Epithelial cell of proximal tubule (primary cell): ENCODE measurements at regions not wholly inside any gene's neighbourhood (a gene's known extent, or its start where the extent isn't known, plus 50 kb on each side); places are given as distances from the start of the nearest gene placed in this dataset.
"Not testable (repeated sequence)": the region's sequence is repeated elsewhere in the genome, so short reads cannot be mapped to it uniquely, and the experiment has no call there.

ENCODE experiments used
- DNase-seq: peaks from one replicate; pipeline ENCODE4 v3.0.0-alpha.2; 2011; ENCODE audit warnings: low read depth
- H3K4me3 ChIP-seq: 2 replicates; pipeline ENCODE4 v1.5.1; 2011; ENCODE audit warnings: low read depth, mild to moderate bottlenecking, low read length
- TF ChIP-seq, protein P1 (sequence below): conservative IDR thresholded peaks from 2 replicates; pipeline ENCODE4 v1.5.1; 2012; ENCODE audit warnings: low read depth, mild to moderate bottlenecking, low read length

DNA sequence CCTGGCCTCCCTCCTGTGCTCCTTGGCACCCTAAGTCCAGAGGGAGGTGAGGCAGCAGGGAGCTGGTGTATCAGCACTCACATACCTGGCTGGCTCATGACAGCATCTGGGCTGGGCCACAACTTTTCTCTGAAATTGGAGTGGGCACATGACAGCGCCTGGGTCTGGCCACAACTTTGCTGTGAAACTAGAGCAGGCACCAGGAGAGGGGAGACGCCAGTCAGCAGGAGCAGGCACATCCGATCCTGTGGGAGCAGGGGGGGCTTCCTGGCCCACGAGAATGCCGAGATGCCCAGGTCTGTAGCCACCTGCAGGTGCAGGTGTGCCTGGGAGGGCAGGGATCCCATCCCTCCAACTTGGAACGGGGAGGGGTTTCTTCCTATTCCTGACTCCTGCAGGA is 69.7 kb upstream of the PPP3CA start:
- TF ChIP-seq, protein P1, sequence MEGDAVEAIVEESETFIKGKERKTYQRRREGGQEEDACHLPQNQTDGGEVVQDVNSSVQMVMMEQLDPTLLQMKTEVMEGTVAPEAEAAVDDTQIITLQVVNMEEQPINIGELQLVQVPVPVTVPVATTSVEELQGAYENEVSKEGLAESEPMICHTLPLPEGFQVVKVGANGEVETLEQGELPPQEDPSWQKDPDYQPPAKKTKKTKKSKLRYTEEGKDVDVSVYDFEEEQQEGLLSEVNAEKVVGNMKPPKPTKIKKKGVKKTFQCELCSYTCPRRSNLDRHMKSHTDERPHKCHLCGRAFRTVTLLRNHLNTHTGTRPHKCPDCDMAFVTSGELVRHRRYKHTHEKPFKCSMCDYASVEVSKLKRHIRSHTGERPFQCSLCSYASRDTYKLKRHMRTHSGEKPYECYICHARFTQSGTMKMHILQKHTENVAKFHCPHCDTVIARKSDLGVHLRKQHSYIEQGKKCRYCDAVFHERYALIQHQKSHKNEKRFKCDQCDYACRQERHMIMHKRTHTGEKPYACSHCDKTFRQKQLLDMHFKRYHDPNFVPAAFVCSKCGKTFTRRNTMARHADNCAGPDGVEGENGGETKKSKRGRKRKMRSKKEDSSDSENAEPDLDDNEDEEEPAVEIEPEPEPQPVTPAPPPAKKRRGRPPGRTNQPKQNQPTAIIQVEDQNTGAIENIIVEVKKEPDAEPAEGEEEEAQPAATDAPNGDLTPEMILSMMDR, result no peak
- no peak overlapping the region for H3K4me3 ChIP-seq
- no peak for DNase-seq

DNA sequence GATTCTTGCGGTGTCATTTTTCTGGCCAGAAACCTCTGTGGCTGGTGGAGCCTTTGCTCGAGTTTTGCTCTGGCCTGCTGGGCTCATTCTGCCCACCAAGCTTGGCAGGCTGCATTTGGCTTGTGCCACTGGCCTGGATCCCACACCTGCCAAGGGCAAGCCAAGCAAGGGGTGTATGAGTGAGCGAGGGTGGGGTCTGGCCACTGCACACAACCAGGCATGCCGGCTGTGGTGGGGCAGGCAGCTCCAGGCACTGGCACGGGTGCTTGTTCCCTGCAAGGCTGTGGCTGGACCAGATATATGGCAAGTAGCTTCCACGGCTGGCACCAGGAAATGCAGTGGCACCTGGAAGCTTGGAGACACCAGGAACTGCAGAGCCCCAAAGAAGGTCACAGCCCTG is 68.6 kb upstream of the PPP3CA start:
- DNase-seq, result no peak
- no peak overlapping the region for H3K4me3 ChIP-seq
- TF ChIP-seq, protein P1, result no peak

DNA sequence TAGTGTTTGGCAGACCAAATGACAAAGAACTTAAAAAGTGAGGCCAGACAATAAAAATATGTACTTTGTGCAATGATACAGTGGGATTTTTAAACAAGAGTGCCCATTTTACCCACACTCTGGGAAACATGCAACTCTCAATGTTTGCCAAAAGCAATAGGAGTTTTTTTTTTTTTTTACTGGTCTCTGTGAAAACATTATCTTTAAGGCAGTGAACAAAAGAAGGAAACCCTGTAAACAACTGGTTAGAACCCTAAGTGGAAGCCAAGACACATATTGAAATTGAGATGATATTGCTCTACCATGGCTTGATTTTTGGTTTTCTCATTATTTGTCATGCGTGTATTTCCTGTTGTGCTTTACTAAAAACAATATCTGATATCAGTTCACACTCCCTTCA is 67.2 kb upstream of the PPP3CA start:
- no peak overlapping the region for H3K4me3 ChIP-seq
- DNase-seq, result no peak
- TF ChIP-seq, protein P1, result no peak

DNA sequence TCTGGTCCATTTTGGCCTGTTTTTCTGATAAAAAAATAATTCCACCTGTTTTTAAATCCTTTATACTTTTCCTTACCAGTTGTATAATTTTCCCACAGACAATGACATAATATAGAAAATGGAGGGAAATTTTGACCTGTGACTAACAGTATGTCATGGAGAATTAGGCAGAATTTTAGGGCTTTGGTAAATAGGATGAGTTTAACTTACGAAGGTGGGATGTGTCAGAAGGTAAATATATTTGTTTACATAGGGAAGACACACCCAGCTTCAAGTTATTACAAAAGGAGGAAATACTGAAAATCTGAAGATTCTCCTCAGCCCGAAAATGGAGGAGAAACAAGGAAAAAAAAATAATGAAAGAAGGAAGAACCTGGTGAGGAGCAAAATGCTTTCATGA is 64.6 kb upstream of the PPP3CA start:
- H3K4me3 ChIP-seq, result no peak overlapping the region
- TF ChIP-seq, protein P1, result no peak
- DNase-seq, result no peak

DNA sequence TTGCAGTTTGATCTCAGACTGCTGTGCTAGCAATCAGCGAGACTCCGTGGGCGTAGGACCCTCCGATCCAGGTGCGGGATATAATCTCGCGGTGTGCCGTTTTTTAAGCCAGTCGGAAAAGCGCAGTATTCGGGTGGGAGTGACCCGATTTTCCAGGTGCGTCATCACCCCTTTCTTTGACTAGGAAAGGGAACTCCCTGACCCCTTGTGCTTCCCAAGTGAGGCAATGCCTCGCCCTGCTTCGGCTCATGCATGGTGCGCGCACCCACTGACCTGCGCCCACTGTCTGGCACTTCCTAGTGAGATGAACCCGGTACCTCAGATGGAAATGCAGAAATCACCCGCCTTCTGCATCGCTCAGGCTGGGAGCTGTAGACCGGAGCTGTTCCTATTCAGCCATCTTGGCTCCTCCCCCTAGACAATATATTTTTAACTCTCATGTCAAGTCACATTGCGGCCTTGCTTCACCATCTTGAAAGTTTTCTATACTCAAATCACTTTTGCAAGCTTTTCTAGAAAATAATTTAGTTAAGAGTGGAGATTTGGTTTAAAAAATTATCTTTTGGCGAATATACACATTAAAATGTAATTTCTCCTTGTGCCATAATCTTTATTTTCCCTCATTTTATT is 64.1 kb upstream of the PPP3CA start:
- DNase-seq, H3K4me3 ChIP-seq: not testable (repeated sequence)

DNA sequence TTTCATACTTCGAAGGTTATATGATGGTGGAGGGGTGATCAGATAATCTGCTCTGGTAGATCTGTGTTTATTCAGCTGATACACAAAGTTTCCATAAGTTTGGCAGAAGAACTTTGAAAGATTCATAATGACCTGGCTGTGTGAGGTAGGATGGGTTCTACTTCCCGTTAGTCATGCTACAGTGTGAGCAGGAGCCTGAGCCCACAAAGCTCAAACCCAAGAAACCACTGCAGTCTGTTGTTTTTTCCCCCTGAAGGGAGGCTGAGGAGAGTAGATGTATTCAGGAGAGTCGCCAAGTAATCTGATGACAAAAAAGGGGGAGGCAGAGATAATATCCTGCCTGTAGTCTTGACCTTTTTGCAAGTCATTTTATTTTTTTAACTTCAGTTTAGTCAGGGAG is 52.8 kb upstream of the PPP3CA start:
- H3K4me3 ChIP-seq, result no peak overlapping the region
- TF ChIP-seq, protein P1, result no peak
- no peak for DNase-seq

DNA sequence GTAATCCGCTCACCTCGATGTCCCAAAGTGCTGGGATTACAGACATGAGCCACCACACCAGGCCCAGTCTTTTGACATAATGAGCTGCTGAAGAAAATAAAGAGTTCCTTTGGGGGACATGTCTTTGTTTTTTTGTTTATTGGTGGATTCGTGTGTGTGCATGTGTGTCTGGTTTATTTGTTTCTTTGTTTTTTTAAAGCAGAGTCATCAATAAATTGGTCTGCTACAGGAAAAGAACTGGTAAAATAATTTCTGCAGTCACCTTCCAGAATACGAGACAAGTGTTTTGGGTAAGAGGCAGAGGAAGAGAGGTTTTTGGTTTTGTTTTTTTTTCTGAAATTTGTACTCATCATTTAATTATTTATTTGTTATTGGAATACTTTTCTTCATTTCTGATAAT is 51.5 kb upstream of the PPP3CA start:
- DNase-seq, result no peak
- TF ChIP-seq, protein P1, result no peak
- no peak overlapping the region for H3K4me3 ChIP-seq
